ENCODE measurements at regions not wholly inside any gene's neighbourhood (a gene's known extent, or its start where the extent isn't known, plus 50 kb on each side); places are given as distances from the start of the nearest gene placed in this dataset.

GRCh38 chr21:15400905-15401304 is 328.9 kb upstream of the USP25 start:
- no peak for DNase-seq (ENCODE audit: extremely low read depth in 1 of 11, low read depth in 9 of 11, low spot score in 4 of 11)

- no peak for DNase-seq (ENCODE audit: extremely low read depth in 1 of 11, low read depth in 9 of 11, low spot score in 4 of 11)
Observed at GRCh38 chr21:15401331-15401730, 328.5 kb upstream of the USP25 start.

- no peak for DNase-seq (ENCODE audit: extremely low read depth in 1 of 11, low read depth in 9 of 11, low spot score in 4 of 11)
Observed at GRCh38 chr21:15405214-15405613, 324.6 kb upstream of the USP25 start.

DNA sequence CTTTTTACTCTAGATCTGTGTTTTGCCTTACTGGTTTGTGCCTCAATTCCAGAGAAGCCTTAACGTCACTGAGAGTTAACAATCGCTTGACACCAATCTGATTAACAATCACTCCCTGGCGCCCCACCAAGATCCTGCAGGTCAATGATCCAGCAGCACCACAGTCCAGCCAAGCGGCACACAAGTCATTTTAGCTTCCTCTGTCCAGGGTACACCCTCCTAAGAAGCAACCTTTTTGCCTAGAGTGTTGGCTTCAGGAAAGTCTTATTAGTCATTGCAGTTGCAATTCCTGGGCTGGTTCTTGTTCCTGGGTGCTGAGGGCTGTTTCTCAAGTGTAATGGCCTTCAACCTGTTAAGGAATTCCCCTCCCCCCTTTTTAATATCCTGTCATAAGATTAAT is 323.0 kb upstream of the USP25 start:
- no peak for DNase-seq (ENCODE audit: extremely low read depth in 1 of 11, low read depth in 9 of 11, low spot score in 4 of 11)

GRCh38 chr21:15407585-15407984 is 322.2 kb upstream of the USP25 start:
- no peak for DNase-seq (ENCODE audit: extremely low read depth in 1 of 11, low read depth in 9 of 11, low spot score in 4 of 11)

GRCh38 chr21:15408089-15408488 is 321.7 kb upstream of the USP25 start:
- no peak for DNase-seq (ENCODE audit: extremely low read depth in 1 of 11, low read depth in 9 of 11, low spot score in 4 of 11)

DNA sequence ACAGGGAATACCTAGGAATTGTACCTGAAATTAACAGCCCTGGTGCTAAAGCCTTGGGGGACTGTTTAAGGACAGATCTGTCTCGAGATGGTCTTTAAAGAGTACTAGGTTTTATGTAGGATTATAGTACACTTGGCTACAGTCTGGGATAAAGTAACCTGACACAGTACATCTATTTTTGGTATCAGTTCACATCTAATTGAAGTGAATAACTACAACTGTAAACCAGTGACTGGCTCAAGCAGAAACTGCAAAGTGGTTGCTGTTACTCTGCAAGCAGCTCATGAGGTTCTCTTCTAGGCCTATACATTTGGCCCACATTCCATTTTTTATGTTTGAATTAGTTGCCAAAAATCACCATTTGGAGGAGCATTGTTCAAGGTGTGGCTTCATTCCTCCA is 320.8 kb upstream of the USP25 start:
- DNase-seq (ENCODE audit: extremely low read depth in 1 of 11, low read depth in 9 of 11, low spot score in 4 of 11): no peak

DNA sequence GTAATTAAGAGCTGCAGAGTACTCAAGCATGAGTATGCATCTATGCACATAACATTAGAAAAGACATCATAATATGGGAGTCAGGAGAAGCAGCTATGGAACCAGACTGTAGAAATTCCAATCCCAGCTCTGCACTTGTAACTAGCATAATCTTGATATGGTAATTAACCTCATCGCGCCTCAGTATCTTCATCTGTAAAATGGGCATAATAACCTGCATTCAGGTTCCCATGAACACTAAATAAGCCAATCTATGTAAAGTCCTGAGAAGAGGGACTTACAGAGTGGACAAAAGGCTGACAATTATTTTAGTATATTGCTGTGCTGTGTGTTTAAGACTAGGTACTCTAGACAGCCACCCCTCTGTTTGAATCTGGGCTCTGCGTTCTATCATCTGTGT is 318.9 kb upstream of the USP25 start:
- no peak for DNase-seq (ENCODE audit: extremely low read depth in 1 of 11, low read depth in 9 of 11, low spot score in 4 of 11)

- DNase-seq (ENCODE audit: extremely low read depth in 1 of 11, low read depth in 9 of 11, low spot score in 4 of 11): no peak
Observed at GRCh38 chr21:15414057-15414456, 315.7 kb upstream of the USP25 start.

- DNase-seq (ENCODE audit: extremely low read depth in 1 of 11, low read depth in 9 of 11, low spot score in 4 of 11): no peak
Observed at GRCh38 chr21:15415541-15416261, 314.1 kb upstream of the USP25 start.

GRCh38 chr21:15421441-15421881 is 308.3 kb upstream of the USP25 start:
- no peak for DNase-seq (ENCODE audit: extremely low read depth in 1 of 11, low read depth in 9 of 11, low spot score in 4 of 11)

DNA sequence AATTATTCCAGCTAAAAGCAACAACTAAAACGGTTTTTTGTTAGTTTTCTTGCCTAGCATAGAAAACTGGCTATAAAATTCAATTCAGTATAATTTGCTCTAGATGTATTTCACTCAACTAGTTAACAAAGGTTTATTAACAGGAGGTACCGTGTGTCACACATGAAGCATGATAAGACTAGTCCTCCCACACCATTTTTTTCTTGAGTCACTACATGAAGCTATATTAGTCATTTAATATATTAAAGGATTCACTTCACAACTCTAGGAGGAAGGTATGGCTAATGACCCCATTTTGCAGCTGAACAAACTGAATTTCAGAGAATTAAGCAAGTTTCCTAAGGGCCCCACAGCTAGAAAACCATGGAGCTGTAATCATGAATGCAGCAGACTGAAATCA is 307.8 kb upstream of the USP25 start:
- no peak for DNase-seq (ENCODE audit: extremely low read depth in 1 of 11, low read depth in 9 of 11, low spot score in 4 of 11)

DNA sequence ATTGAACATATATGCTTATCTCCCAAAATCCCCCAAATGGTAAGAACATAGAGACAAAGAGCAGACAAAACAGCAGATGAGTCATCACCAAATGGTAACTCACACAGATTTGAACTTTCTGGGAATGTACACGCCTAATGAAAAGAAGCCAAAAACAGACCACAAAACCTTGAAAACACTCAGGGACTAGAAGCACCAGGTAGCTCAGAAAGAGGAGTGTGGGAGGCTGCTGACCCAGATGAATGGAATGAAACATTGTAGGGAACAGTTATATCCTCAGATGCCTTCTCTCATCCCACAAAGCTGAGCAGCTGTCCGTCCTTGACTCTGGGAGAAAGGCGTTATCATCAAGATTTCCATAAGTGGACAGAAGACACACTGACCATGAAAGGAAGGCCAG is 307.0 kb upstream of the USP25 start:
- no peak for DNase-seq (ENCODE audit: extremely low read depth in 1 of 11, low read depth in 9 of 11, low spot score in 4 of 11)

DNA sequence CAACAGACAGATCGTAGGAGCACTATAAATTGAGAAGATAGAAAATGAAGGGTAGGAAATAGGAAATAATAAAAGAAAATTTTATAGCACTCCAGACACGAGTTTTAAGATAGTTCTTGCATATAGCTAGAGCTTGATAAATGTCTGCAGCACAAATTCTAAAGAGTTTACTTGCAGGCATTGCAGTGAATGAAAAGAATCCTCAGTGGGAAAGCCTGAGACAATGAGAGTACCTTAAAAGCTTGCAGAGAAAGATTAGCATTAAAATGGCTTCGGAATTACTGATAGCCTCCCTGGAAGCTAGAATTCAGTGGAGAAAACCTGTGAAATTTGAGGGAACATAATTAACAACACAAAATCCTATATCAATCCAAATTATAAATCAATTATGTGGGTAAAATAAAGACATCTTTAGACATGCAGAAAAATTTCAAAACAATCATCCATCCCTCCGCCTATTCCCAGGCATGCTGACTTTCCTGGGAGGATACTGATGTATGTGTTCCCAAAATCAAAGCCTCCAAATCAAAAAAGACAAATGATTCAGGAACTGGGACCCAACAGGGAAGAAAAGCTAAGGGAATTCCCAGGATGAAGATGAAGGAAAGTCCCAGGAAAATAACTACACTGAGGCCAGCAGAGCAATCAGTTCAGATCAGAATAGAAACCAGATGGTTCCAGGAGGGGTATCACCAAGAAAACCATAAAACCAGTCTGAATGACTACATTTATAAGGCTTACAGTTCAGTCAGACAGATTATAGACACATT is 305.9 kb upstream of the USP25 start:
- DNase-seq (ENCODE audit: extremely low read depth in 1 of 11, low read depth in 9 of 11, low spot score in 4 of 11): no peak

- no peak for DNase-seq (ENCODE audit: extremely low read depth in 1 of 11, low read depth in 9 of 11, low spot score in 4 of 11)
Observed at GRCh38 chr21:15425049-15425448, 304.7 kb upstream of the USP25 start.

DNA sequence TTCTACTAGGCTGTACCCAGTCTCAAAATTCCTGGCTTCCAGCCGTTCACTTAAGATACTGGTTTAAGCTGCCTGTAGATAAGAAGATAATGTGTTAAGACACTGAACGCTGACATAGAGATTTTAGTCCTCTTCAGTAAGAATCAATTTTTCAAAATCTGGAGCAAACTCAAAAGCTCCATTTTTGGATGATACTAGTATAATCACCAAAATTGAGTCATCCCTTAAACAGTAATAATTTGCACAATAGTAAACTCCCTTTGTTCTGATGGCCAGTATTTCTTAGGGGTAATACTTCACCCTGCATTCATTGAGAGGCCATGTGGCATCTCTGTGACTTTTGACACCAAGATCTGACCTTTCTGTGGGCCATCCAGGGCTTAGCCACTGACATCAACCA is 299.8 kb upstream of the USP25 start:
- DNase-seq (ENCODE audit: extremely low read depth in 1 of 11, low read depth in 9 of 11, low spot score in 4 of 11): no peak

DNA sequence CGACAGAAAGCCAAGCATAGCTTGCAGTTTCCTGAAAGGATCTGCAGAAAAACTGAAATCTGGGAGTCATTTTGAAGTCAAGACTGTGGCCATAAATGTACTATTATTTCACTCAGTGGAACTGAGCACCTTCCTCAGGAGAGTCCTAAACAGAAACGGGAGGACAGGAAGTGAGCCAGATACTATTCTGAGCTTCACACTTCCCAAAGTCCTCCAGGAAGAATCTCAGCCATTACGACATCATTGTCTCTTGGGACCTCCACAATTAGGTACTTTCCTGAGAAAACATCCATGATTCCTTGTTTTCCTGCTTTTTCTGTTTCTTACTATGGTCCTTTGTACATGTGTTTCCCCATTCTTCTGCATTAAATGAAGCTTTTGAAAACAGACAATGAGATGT is 299.2 kb upstream of the USP25 start:
- DNase-seq (ENCODE audit: extremely low read depth in 1 of 11, low read depth in 9 of 11, low spot score in 4 of 11): no peak

- no peak for DNase-seq (ENCODE audit: extremely low read depth in 1 of 11, low read depth in 9 of 11, low spot score in 4 of 11)
Observed at GRCh38 chr21:15431053-15431452, 298.7 kb upstream of the USP25 start.

GRCh38 chr21:15433091-15433490 is 296.7 kb upstream of the USP25 start:
- no peak for DNase-seq (ENCODE audit: extremely low read depth in 1 of 11, low read depth in 9 of 11, low spot score in 4 of 11)

DNA sequence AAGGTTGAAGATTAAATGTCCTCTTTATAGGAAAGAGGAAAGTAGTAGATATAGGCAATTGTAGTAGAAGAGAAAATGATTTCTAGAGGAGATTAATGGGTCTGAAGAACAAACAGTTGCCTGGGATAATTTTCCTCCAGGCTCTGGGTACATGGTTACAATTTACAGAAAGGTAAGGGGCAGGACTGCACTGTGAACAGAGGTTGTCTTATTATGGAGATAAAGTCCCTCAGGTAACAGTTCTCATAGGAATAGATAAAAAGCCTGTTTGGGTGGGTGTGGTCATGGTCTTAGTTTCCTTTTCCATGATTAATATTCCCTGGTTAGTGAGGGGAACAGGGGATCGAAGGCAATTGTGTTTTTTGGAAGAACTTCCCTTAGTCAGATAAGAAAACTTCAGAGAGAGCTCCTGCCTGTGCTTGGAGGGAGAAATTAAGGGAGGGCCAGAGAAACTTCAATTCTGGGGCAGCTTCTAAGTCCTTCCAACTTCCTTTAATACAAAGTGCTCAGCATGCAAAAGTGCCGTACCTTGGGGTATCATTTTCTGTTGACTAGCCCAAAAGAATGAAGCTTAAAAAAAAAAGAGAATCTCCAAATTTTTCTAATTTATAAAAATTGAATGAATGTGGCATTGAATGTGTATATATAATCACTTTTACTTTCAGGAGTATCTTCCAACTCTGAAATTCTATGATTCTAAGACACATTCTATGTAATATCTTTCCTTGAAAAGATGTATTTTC is 295.4 kb upstream of the USP25 start:
- DNase-seq (ENCODE audit: extremely low read depth in 1 of 11, low read depth in 9 of 11, low spot score in 4 of 11): no peak

Data from renal cortex interstitium (tissue), 11 donors.